ENCODE measurements at regions not wholly inside any gene's neighbourhood (a gene's known extent, or its start where the extent isn't known, plus 50 kb on each side); places are given as distances from the start of the nearest gene placed in this dataset.

GRCh38 chr20:58568483-58569240 lies 53.5 kb upstream of the APCDD1L start:
- no peak for DNase-seq
- Mint-ChIP-seq H3K27me3 (ENCODE audit: low read depth) (no peaks in the 10 kb centered on the region), H3K4me1 (ENCODE audit: low read depth) (peaks cover 2% of the 10 kb centered on the region), H3K36me3 (ENCODE audit: low read depth) (no peaks in the 10 kb centered on the region), H3K27ac (no peak overlapping the region), H3K9me3 (ENCODE audit: insufficient read depth) (no peaks in the 10 kb centered on the region), H3K4me3 (no peak overlapping the region)
- CTCF ChIA-PET, result no interaction called here
- POLR2A ChIA-PET, result no interaction called here
- no peak for ATAC-seq

GRCh38 chr20:58568126-58568482 lies 52.9 kb upstream of the APCDD1L start:
- H3K9me3 Mint-ChIP-seq (ENCODE audit: insufficient read depth), result no peaks in the 10 kb centered on the region
- no peak overlapping the region for H3K4me3 Mint-ChIP-seq
- no peaks in the 10 kb centered on the region for H3K27me3 Mint-ChIP-seq (ENCODE audit: low read depth)
- DNase-seq, result no peak
- no peak overlapping the region for H3K27ac Mint-ChIP-seq
- POLR2A ChIA-PET, result no interaction called here
- ATAC-seq, result no peak
- CTCF ChIA-PET, result no interaction called here
- peaks cover 2% of the 10 kb centered on the region for H3K4me1 Mint-ChIP-seq (ENCODE audit: low read depth)
- H3K36me3 Mint-ChIP-seq (ENCODE audit: low read depth), result no peaks in the 10 kb centered on the region

GRCh38 chr20:58567437-58567836 lies 52.2 kb upstream of the APCDD1L start:
- no peak overlapping the region for H3K27ac Mint-ChIP-seq
- no peaks in the 10 kb centered on the region for H3K36me3 Mint-ChIP-seq (ENCODE audit: low read depth)
- CTCF ChIA-PET, result no interaction called here
- no peaks in the 10 kb centered on the region for H3K9me3 Mint-ChIP-seq (ENCODE audit: insufficient read depth)
- H3K4me1 Mint-ChIP-seq (ENCODE audit: low read depth), result peaks cover 2% of the 10 kb centered on the region
- POLR2A ChIA-PET, result no interaction called here
- H3K4me3 Mint-ChIP-seq, result no peak overlapping the region
- ATAC-seq (no peak), DNase-seq (no peak)
- no peaks in the 10 kb centered on the region for H3K27me3 Mint-ChIP-seq (ENCODE audit: low read depth)

GRCh38 chr20:58566981-58567380 lies 51.8 kb upstream of the APCDD1L start:
- Mint-ChIP-seq H3K9me3 (ENCODE audit: insufficient read depth) (no peaks in the 10 kb centered on the region), H3K4me3 (no peak overlapping the region), H3K27ac (no peak overlapping the region), H3K27me3 (ENCODE audit: low read depth) (no peaks in the 10 kb centered on the region), H3K36me3 (ENCODE audit: low read depth) (no peaks in the 10 kb centered on the region), H3K4me1 (ENCODE audit: low read depth) (peaks cover 2% of the 10 kb centered on the region)
- ATAC-seq (no peak), DNase-seq (no peak)
- ChIA-PET CTCF (no interaction called here), POLR2A (no interaction called here)

- Mint-ChIP-seq H3K27ac (no peak overlapping the region), H3K27me3 (ENCODE audit: low read depth) (peaks cover 7% of the 10 kb centered on the region), H3K36me3 (ENCODE audit: low read depth) (no peaks in the 10 kb centered on the region), H3K4me1 (ENCODE audit: low read depth) (peaks cover 2% of the 10 kb centered on the region), H3K4me3 (no peak overlapping the region), H3K9me3 (ENCODE audit: insufficient read depth) (no peaks in the 10 kb centered on the region)
- ChIA-PET POLR2A (interaction anchor here (0.6 kb wide), 1 partner anchor 236 kb away, joined by 3 read pairs; no protein-coding TSS in a partner anchor), CTCF (no interaction called here)
- ATAC-seq, result no peak
- no peak for DNase-seq
These were observed 50.4 kb upstream of the APCDD1L start for GRCh38 chr20:58565461-58566175.

Data from activated CD8-positive, alpha-beta T cell treated with anti-CD3 and anti-CD28 coated beads, Interleukin-2, amount 10 ng/mL, durations not matched to agents 7 days and 5 days (primary cell).